Fibroblast of lung (primary cell): ENCODE measurements at regions not wholly inside any gene's neighbourhood (a gene's known extent, or its start where the extent isn't known, plus 50 kb on each side); places are given as distances from the start of the nearest gene placed in this dataset.

Experiments
- DNase-seq, 2 donors: peaks; one replicate each; pipeline versions ENCODE4 v3.0.0 to v3.0.0-alpha.2; 2010; ENCODE audit warnings: low read depth in 2 of 2
- H2AFZ ChIP-seq: 2 replicates; pipeline ENCODE4 v1.5.1; 2012; ENCODE audit warnings: low read length, control low read depth, inconsistent platforms
- H3K27ac ChIP-seq: 2 replicates; pipeline ENCODE4 v1.5.1; 2011; ENCODE audit warnings: low read length, control low read depth; ENCODE audit not compliant: insufficient read depth
- H3K27me3 ChIP-seq: 2 replicates; pipeline ENCODE4 v1.5.1; 2011; ENCODE audit warnings: mild to moderate bottlenecking, low read length; ENCODE audit not compliant: control insufficient read depth, insufficient read depth
- H3K36me3 ChIP-seq: 2 replicates; pipeline ENCODE4 v1.5.1; 2011; ENCODE audit warnings: low read length; ENCODE audit not compliant: control insufficient read depth, insufficient read depth
- H3K4me1 ChIP-seq: 2 replicates; pipeline ENCODE4 v1.5.1; 2011; ENCODE audit warnings: low read length; ENCODE audit not compliant: control insufficient read depth, insufficient read depth; ENCODE audit errors: extremely low read depth
- H3K4me2 ChIP-seq: 2 replicates; pipeline ENCODE4 v1.5.1; 2011; ENCODE audit warnings: low read length, control low read depth; ENCODE audit not compliant: insufficient read depth; ENCODE audit errors: extremely low read depth
- H3K4me3 ChIP-seq, 4 experiments: fragments of 200-600 bp in 1 of 4; sonication (generic) in 1 of 4; replicated peaks in 1 of 4; 2 replicates each; pipeline ENCODE4 v1.5.1; 2011 to 2016; ENCODE audit warnings: low read length in 4 of 4, low read depth in 3 of 4, mild to moderate bottlenecking in 3 of 4, control low read depth in 2 of 4, inconsistent platforms in 1 of 4, mixed read lengths in 1 of 4; ENCODE audit not compliant: insufficient read depth in 1 of 4; ENCODE audit errors: control extremely low read depth in 1 of 4
- H3K79me2 ChIP-seq: 2 replicates; pipeline ENCODE4 v1.5.1; 2012; ENCODE audit warnings: mild to moderate bottlenecking, low read length, inconsistent platforms; ENCODE audit not compliant: control insufficient read depth, insufficient read depth
- H3K9ac ChIP-seq: 2 replicates; pipeline ENCODE4 v1.5.1; 2011; ENCODE audit warnings: mild to moderate bottlenecking, low read length, control low read depth; ENCODE audit not compliant: insufficient read depth
- H3K9me3 ChIP-seq: 2 replicates; pipeline ENCODE4 v1.5.1; 2012; ENCODE audit warnings: low read depth, low read length; ENCODE audit not compliant: control insufficient read depth, insufficient read depth
- H4K20me1 ChIP-seq: 2 replicates; pipeline ENCODE4 v1.5.1; 2011; ENCODE audit warnings: low read length; ENCODE audit not compliant: control insufficient read depth, insufficient read depth; ENCODE audit errors: extremely low read depth
- EZH2 ChIP-seq: IDR thresholded peaks from 2 replicates; pipeline ENCODE4 v1.5.1; 2012; ENCODE audit warnings: low read length, control low read depth, mild to moderate bottlenecking; ENCODE audit errors: missing control alignments
- TF ChIP-seq, protein P1 (sequence below), 2 donors: IDR thresholded peaks in 1 of 2; conservative IDR thresholded peaks in 1 of 2; 1 replicate in 1 of 2; 2 replicates in 1 of 2; pipeline ENCODE4 v1.5.1; 2011 to 2012; ENCODE audit warnings: low read length in 2 of 2, control low read depth in 1 of 2, inconsistent platforms in 1 of 2, low read depth in 1 of 2, mild to moderate bottlenecking in 1 of 2

- no peak for TF ChIP-seq EZH2
- TF ChIP-seq, protein P1, sequence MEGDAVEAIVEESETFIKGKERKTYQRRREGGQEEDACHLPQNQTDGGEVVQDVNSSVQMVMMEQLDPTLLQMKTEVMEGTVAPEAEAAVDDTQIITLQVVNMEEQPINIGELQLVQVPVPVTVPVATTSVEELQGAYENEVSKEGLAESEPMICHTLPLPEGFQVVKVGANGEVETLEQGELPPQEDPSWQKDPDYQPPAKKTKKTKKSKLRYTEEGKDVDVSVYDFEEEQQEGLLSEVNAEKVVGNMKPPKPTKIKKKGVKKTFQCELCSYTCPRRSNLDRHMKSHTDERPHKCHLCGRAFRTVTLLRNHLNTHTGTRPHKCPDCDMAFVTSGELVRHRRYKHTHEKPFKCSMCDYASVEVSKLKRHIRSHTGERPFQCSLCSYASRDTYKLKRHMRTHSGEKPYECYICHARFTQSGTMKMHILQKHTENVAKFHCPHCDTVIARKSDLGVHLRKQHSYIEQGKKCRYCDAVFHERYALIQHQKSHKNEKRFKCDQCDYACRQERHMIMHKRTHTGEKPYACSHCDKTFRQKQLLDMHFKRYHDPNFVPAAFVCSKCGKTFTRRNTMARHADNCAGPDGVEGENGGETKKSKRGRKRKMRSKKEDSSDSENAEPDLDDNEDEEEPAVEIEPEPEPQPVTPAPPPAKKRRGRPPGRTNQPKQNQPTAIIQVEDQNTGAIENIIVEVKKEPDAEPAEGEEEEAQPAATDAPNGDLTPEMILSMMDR (conservative IDR thresholded peaks at IDR 0.05 in 1 of 2, IDR thresholded peaks at IDR 0.05 in 1 of 2; ENCODE audit: low read depth in 1 of 2, low read length in 2 of 2): no peak
Measured at GRCh38 chr4:138509346-138509745, 267.2 kb upstream of the SLC7A11 start.

DNA sequence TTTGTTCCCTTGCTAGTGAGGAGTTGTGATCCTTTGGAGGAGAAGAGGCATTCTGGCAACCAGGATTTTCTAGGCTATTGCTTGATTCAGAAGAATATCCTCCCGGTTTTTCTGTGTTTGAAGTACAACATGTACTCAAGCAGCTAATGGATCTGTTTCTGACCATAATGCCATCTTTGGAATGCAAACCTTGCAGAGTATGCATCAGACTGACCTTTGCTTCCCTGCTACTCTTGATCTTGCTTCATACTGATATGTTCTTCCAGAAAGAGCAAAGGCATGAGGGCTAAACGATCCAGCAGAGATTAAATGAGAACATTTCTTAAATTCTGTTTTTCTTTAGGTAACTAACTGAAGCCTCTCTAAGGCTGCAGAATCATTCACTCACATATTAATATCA is 265.4 kb upstream of the SLC7A11 start:
- Histone ChIP-seq H3K36me3 (no peaks in the 10 kb centered on the region), H3K27ac (no peak overlapping the region), H3K9ac (no peak overlapping the region), H3K9me3 (no peaks in the 10 kb centered on the region), H3K27me3 (no peaks in the 10 kb centered on the region), H4K20me1 (no peaks in the 10 kb centered on the region), H3K79me2 (no peaks in the 10 kb centered on the region), H3K4me1 (no peaks in the 10 kb centered on the region), H3K4me2 (no peak overlapping the region), H2AFZ (no peak overlapping the region), H3K4me3 (no peak overlapping the region)
- no peak for TF ChIP-seq EZH2
- TF ChIP-seq, protein P1 (conservative IDR thresholded peaks at IDR 0.05 in 1 of 2, IDR thresholded peaks at IDR 0.05 in 1 of 2; ENCODE audit: low read depth in 1 of 2, low read length in 2 of 2): no peak
- DNase-seq: peak; percentile 33 to 71

More at GRCh38 chr4:138509346-138509745, 267.2 kb upstream of the SLC7A11 start:
- no peak overlapping the region for H3K4me3 ChIP-seq
- no peaks in the 10 kb centered on the region for H3K4me1 ChIP-seq
- H3K79me2 ChIP-seq: no peaks in the 10 kb centered on the region
- no peaks in the 10 kb centered on the region for H3K9me3 ChIP-seq
- no peak for DNase-seq
- no peak overlapping the region for H3K27ac ChIP-seq
- no peaks in the 10 kb centered on the region for H3K27me3 ChIP-seq
- no peak overlapping the region for H3K9ac ChIP-seq
- H4K20me1 ChIP-seq: no peaks in the 10 kb centered on the region
- H2AFZ ChIP-seq: no peak overlapping the region
- no peaks in the 10 kb centered on the region for H3K36me3 ChIP-seq
- H3K4me2 ChIP-seq: no peak overlapping the region

DNA sequence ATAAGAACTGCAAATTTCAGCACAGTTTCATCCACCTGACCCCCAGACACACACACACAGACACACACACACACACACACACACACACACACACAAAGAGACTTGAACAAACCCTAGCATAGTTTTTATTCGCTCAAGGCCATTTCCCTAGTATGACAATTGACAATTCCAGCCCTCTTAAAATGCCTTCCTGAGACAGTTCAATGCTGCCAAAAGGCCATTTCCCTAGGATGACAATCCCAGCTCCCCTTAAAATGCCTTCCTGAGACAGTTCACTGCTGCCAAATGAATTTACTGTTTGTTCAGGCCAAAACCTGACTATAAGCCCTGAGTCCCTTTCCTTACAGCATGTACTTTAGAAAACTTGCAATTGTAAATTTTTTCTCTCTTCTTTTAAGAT is 259.5 kb upstream of the SLC7A11 start:
- Histone ChIP-seq H3K9ac (no peak overlapping the region), H3K9me3 (no peaks in the 10 kb centered on the region), H3K79me2 (no peaks in the 10 kb centered on the region), H3K4me3 (no peak overlapping the region), H2AFZ (no peak overlapping the region), H3K27me3 (no peaks in the 10 kb centered on the region), H3K4me2 (no peak overlapping the region), H3K27ac (no peak overlapping the region), H4K20me1 (no peaks in the 10 kb centered on the region), H3K36me3 (no peaks in the 10 kb centered on the region), H3K4me1 (no peaks in the 10 kb centered on the region)
- TF ChIP-seq, protein P1 (conservative IDR thresholded peaks at IDR 0.05 in 1 of 2, IDR thresholded peaks at IDR 0.05 in 1 of 2; ENCODE audit: low read depth in 1 of 2, low read length in 2 of 2): no peak
- TF ChIP-seq EZH2: no peak
- DNase-seq: no peak
